Spleen (tissue), 11 donors: ENCODE measurements at regions not wholly inside any gene's neighbourhood (a gene's known extent, or its start where the extent isn't known, plus 50 kb on each side); places are given as distances from the start of the nearest gene placed in this dataset.

Experiments used
- DNase-seq: peaks from one replicate; pipeline ENCODE4 v3.0.0-alpha.2; 2020
- H3K27ac ChIP-seq, 8 donors: fragments of 200-600 bp; sonication (generic) in 7 of 8; 1 replicate in 4 of 8; 2 replicates in 4 of 8; pipeline versions ENCODE4 v1.5.0 to v1.8.0; 2016 to 2021; ENCODE audit warnings: inconsistent platforms in 4 of 8, mild to moderate bottlenecking in 4 of 8, moderate library complexity in 1 of 8
- H3K27me3 ChIP-seq, 7 donors: fragments of 200-600 bp; sonication (generic) in 6 of 7; replicated peaks in 1 of 7; 1 replicate in 4 of 7; 2 replicates in 3 of 7; pipeline versions ENCODE4 v1.5.0 to v1.8.0; 2016 to 2021; ENCODE audit warnings: inconsistent platforms in 3 of 7, mild to moderate bottlenecking in 1 of 7
- H3K36me3 ChIP-seq, 6 donors: fragments of 200-600 bp; sonication (generic) in 5 of 6; 1 replicate in 4 of 6; 2 replicates in 2 of 6; pipeline versions ENCODE4 v1.5.0 to v1.8.0; 2016 to 2021; ENCODE audit warnings: inconsistent platforms in 2 of 6
- H3K4me1 ChIP-seq, 6 donors: fragments of 200-600 bp; sonication (generic) in 5 of 6; 1 replicate in 3 of 6; 2 replicates in 3 of 6; pipeline versions ENCODE4 v1.5.0 to v1.8.0; 2016 to 2021; ENCODE audit warnings: inconsistent platforms in 3 of 6
- H3K4me3 ChIP-seq, 8 donors: fragments of 200-600 bp; sonication (generic) in 7 of 8; 1 replicate in 4 of 8; 2 replicates in 4 of 8; pipeline versions ENCODE4 v1.5.0 to v1.8.0; 2016 to 2021; ENCODE audit warnings: inconsistent platforms in 4 of 8, mild to moderate bottlenecking in 4 of 8, moderate library complexity in 2 of 8
- H3K9me3 ChIP-seq, 8 donors: fragments of 200-600 bp; sonication (generic) in 7 of 8; 1 replicate in 4 of 8; 2 replicates in 4 of 8; pipeline versions ENCODE4 v1.5.0 to v1.8.0; 2016 to 2021; ENCODE audit warnings: inconsistent platforms in 4 of 8
- POLR2A ChIP-seq, 3 donors: fragments of 450-650 bp; IDR thresholded peaks; one replicate each; pipeline ENCODE4 v1.5.1; 2017; ENCODE audit warnings: antibody characterized with exemption in 3 of 3, mild to moderate bottlenecking in 1 of 3
- POLR2AphosphoS5 ChIP-seq, 3 donors: sonication (generic); formaldehyde crosslinking; IDR thresholded peaks; one replicate each; pipeline ENCODE4 v1.5.1; 2017; ENCODE audit warnings: antibody characterized with exemption in 3 of 3
- WGBS, 5 donors: extraction: QIAGEN DNeasy Blood & Tissue Kit in 3 of 5; methylation state at CpG; one replicate each; pipeline versions ENCODE4 v1.1.5 to v1.1.7; 2013 to 2018; 5-methylcytosine and 5-hydroxymethylcytosine counted together
- intact Hi-C: fragments of 100-400 bp; cut with DNase I; formaldehyde crosslinking; loops from one replicate; pipeline ENCODE4 v1.15.0; 2023; ENCODE audit warnings: low total_unique reads
- TF ChIP-seq, protein P1 (sequence below), 11 experiments: fragments of 200-600 bp in 7 of 11; fragments of 450-650 bp in 4 of 11; sonication (generic) in 4 of 11; IDR thresholded peaks in 8 of 11; conservative IDR thresholded peaks in 3 of 11; 1 replicate in 7 of 11; 2 replicates in 4 of 11; pipeline versions ENCODE4 v1.4.0 to v1.8.0; 2016 to 2021; ENCODE audit warnings: antibody characterized with exemption in 11 of 11, inconsistent platforms in 4 of 11, mild to moderate bottlenecking in 1 of 11
- donor health status: healthy with polysubstance abuse.
- donor health status: DM: no; HTN: no; CAD: no; lungs with moderate emphysema.
- donor health status: DM: no; HTN: no; CAD: no.
- donor health status: Bipolar disorder and iron deficiency.
- donor health status: healthy.
- donor health status: DM: no; HTN: no; CAD: no.
- donor health status: DM: yes; HTN: yes; CAD: no.

GRCh38 chr7:10721289-10721688, 252.4 kb upstream of the PHF14 start:
- no peak for DNase-seq
- Histone ChIP-seq H3K27me3 (no peaks in the 10 kb centered on the region), H3K4me3 (no peak overlapping the region), H3K9me3 (no peaks in the 10 kb centered on the region), H3K4me1 (no peaks in the 10 kb centered on the region), H3K27ac (no peak overlapping the region), H3K36me3 (no peaks in the 10 kb centered on the region)
- TF ChIP-seq POLR2A (IDR thresholded peaks at IDR 0.05), result no peak
- TF ChIP-seq, protein P1, sequence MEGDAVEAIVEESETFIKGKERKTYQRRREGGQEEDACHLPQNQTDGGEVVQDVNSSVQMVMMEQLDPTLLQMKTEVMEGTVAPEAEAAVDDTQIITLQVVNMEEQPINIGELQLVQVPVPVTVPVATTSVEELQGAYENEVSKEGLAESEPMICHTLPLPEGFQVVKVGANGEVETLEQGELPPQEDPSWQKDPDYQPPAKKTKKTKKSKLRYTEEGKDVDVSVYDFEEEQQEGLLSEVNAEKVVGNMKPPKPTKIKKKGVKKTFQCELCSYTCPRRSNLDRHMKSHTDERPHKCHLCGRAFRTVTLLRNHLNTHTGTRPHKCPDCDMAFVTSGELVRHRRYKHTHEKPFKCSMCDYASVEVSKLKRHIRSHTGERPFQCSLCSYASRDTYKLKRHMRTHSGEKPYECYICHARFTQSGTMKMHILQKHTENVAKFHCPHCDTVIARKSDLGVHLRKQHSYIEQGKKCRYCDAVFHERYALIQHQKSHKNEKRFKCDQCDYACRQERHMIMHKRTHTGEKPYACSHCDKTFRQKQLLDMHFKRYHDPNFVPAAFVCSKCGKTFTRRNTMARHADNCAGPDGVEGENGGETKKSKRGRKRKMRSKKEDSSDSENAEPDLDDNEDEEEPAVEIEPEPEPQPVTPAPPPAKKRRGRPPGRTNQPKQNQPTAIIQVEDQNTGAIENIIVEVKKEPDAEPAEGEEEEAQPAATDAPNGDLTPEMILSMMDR (IDR thresholded peaks at IDR 0.05 in 8 of 11, conservative IDR thresholded peaks at IDR 0.05 in 3 of 11), result no peak
- no peak for TF ChIP-seq POLR2AphosphoS5 (IDR thresholded peaks at IDR 0.05)
- intact Hi-C loops, result no loop called here
- 69 to 85% (median 77%) methylated on average over 3 of the region's 3 CpGs for WGBS, 5 donors

GRCh38 chr7:10723832-10724231, 249.8 kb upstream of the PHF14 start:
- intact Hi-C loops, result no loop called here
- H3K4me3 ChIP-seq, result no peak overlapping the region
- H3K27me3 ChIP-seq, result no peaks in the 10 kb centered on the region
- no peak for DNase-seq
- no peaks in the 10 kb centered on the region for H3K4me1 ChIP-seq
- H3K36me3 ChIP-seq, result no peaks in the 10 kb centered on the region
- H3K27ac ChIP-seq, result no peak overlapping the region
- TF ChIP-seq POLR2AphosphoS5 (IDR thresholded peaks at IDR 0.05) (no peak), POLR2A (IDR thresholded peaks at IDR 0.05) (no peak)
- TF ChIP-seq, protein P1 (IDR thresholded peaks at IDR 0.05 in 8 of 11, conservative IDR thresholded peaks at IDR 0.05 in 3 of 11), result no peak
- 53 to 78% (median 67%) methylated on average over 1 of the region's 1 CpG for WGBS, 5 donors
- H3K9me3 ChIP-seq, result no peaks in the 10 kb centered on the region

GRCh38 chr7:10724449-10724848, 249.2 kb upstream of the PHF14 start:
- Histone ChIP-seq H3K4me3 (no peak overlapping the region), H3K27ac (no peak overlapping the region), H3K36me3 (no peaks in the 10 kb centered on the region), H3K9me3 (no peaks in the 10 kb centered on the region), H3K4me1 (no peaks in the 10 kb centered on the region), H3K27me3 (no peaks in the 10 kb centered on the region)
- TF ChIP-seq, protein P1 (IDR thresholded peaks at IDR 0.05 in 8 of 11, conservative IDR thresholded peaks at IDR 0.05 in 3 of 11), result no peak
- TF ChIP-seq POLR2AphosphoS5 (IDR thresholded peaks at IDR 0.05) (no peak), POLR2A (IDR thresholded peaks at IDR 0.05) (no peak)
- WGBS, 5 donors, result 54 to 79% (median 74%) methylated on average over 1 of the region's 1 CpG
- no peak for DNase-seq
- intact Hi-C loops, result no loop called here

DNA sequence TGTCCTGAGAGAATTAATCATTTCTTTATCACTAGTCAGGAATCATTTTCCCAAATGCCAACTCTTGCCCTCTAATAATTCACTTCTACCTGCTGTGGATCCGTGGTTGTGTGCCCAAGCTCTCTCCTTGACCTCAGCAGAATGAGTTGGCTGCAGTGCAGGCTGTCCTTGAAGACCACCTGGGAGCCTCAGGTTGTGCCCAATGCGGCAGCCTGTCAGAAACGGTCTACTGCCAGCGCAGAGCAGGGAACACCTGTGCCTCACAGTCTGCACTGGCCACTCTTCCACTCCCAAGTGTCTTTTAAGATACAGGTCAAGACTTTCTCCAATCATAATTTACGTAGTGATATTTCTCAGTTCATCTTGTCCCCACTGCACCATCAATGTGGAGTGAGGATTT, 246.0 kb upstream of the PHF14 start:
- Histone ChIP-seq H3K27me3 (no peaks in the 10 kb centered on the region), H3K9me3 (no peaks in the 10 kb centered on the region), H3K27ac (no peak overlapping the region), H3K4me1 (no peaks in the 10 kb centered on the region), H3K36me3 (no peaks in the 10 kb centered on the region), H3K4me3 (no peak overlapping the region)
- DNase-seq, result no peak
- WGBS, 5 donors, result 77 to 83% (median 80%) methylated on average over 5 of the region's 5 CpGs
- no peak for TF ChIP-seq POLR2A (IDR thresholded peaks at IDR 0.05)
- TF ChIP-seq, protein P1 (IDR thresholded peaks at IDR 0.05 in 8 of 11, conservative IDR thresholded peaks at IDR 0.05 in 3 of 11), result no peak
- no peak for TF ChIP-seq POLR2AphosphoS5 (IDR thresholded peaks at IDR 0.05)
- intact Hi-C loops, result no loop called here
